K562 (cell line): ENCODE measurements at regions not wholly inside any gene's neighbourhood (a gene's known extent, or its start where the extent isn't known, plus 50 kb on each side); places are given as distances from the start of the nearest gene placed in this dataset.

Source experiments
- ATAC-seq: fragments of 200-7000 bp; cut with Tn5 transposase; 3 replicates; pipeline ENCODE4 v1.9.1; 2020; ENCODE audit warnings: moderate library complexity
- BruUV-seq: library from RNA; stranded (reverse); fragments of 400-500 nt; replicated peaks from 2 replicates; lab custom pipeline; 2021; lab: Mats Ljungman, UMichigan
- CTCF ChIA-PET: fragments of 300-600 bp; formaldehyde crosslinking; extraction: SDS; loops from one replicate; lab custom pipeline; 2021; ENCODE audit warnings: low intra/inter-chr PET ratio; lab: Yijun Ruan, JAX
- POLR2A ChIA-PET: fragments of 300-600, 350-650 bp; sonication (Branson Sonifier 250); formaldehyde crosslinking; extraction: SDS; loops from one replicate; lab custom pipeline; 2021; ENCODE audit warnings: antibody characterized with exemption, inconsistent platforms; lab: Yijun Ruan, JAX
- DNase-seq, 4 experiments: peaks; one replicate each; pipeline versions ENCODE4 v3.0.0 to v3.0.0-alpha.2; 2011 to 2018; ENCODE audit warnings: low spot score in 3 of 4, mixed read lengths in 3 of 4; ENCODE audit errors: extremely low read depth in 1 of 4
- FAIRE-seq: peaks from 2 replicates; lab custom pipeline; 2011; peaks lifted over from hg19 to GRCh38; lab: Jason Lieb, UNC
- H2AFZ ChIP-seq: 2 replicates; pipeline ENCODE4 v1.6.0; 2011; ENCODE audit warnings: low read depth, low read length, control low read depth, inconsistent platforms
- H3K27ac ChIP-seq: fragments of 200-600 bp; 3 replicates; pipeline ENCODE4 v1.8.0; 2011; ENCODE audit warnings: low read depth, mild to moderate bottlenecking, control low read depth, inconsistent platforms, low read length, moderate library complexity, mixed read lengths; ENCODE audit errors: extremely low read depth
- H3K27me3 ChIP-seq, 2 experiments: fragments of 300-600 bp in 1 of 2; 2 replicates in 1 of 2; 3 replicates in 1 of 2; pipeline versions ENCODE4 v1.6.0 to v1.8.0; 2011; ENCODE audit warnings: inconsistent platforms in 2 of 2, low read length in 2 of 2, mild to moderate bottlenecking in 1 of 2, mixed read lengths in 1 of 2, moderate library complexity in 1 of 2; ENCODE audit not compliant: control insufficient read depth in 2 of 2, insufficient read depth in 2 of 2
- H3K36me3 ChIP-seq: fragments of 300-600 bp; 3 replicates; pipeline ENCODE4 v1.8.0; 2011; ENCODE audit warnings: mild to moderate bottlenecking, low read length, inconsistent platforms; ENCODE audit not compliant: control insufficient read depth, insufficient read depth
- H3K4me1 ChIP-seq, 2 experiments: fragments of 200-600 bp in 1 of 2; replicated peaks in 1 of 2; 2 replicates in 1 of 2; 3 replicates in 1 of 2; pipeline versions ENCODE4 v1.5.1 to v1.8.0; 2011; ENCODE audit warnings: inconsistent platforms in 2 of 2, low read length in 2 of 2, mild to moderate bottlenecking in 1 of 2, mixed read lengths in 1 of 2, moderate library complexity in 1 of 2; ENCODE audit not compliant: control insufficient read depth in 2 of 2, insufficient read depth in 2 of 2
- H3K4me2 ChIP-seq: 2 replicates; pipeline ENCODE4 v1.6.1; 2011; ENCODE audit warnings: low read length, control low read depth, inconsistent platforms, mixed read lengths; ENCODE audit not compliant: insufficient read depth
- H3K4me3 ChIP-seq: fragments of 200-600 bp; sonication (generic), shearing (Covaris generic); 2 replicates; pipeline ENCODE4 v1.5.1; 2016; ENCODE audit warnings: control low read depth, inconsistent platforms
- H3K79me2 ChIP-seq: fragments of 200-600 bp; 3 replicates; pipeline ENCODE4 v1.8.0; 2011; ENCODE audit warnings: low read length, inconsistent platforms; ENCODE audit not compliant: control insufficient read depth, insufficient read depth
- H3K9ac ChIP-seq, 2 experiments: 2 replicates each; pipeline versions ENCODE4 v1.6.0 to v1.6.1; 2011; ENCODE audit warnings: low read depth in 2 of 2, low read length in 2 of 2, control low read depth in 1 of 2, inconsistent platforms in 1 of 2, mild to moderate bottlenecking in 1 of 2, mixed read lengths in 1 of 2; ENCODE audit not compliant: insufficient read depth in 1 of 2
- H3K9me1 ChIP-seq: one replicate; pipeline ENCODE4 v1.6.0; 2011; ENCODE audit warnings: inconsistent platforms, mild to moderate bottlenecking, low read length, moderate library complexity; ENCODE audit not compliant: control insufficient read depth, insufficient read depth
- H3K9me3 ChIP-seq: replicated peaks from 2 replicates; pipeline ENCODE4 v1.5.1; 2011; ENCODE audit warnings: low read depth, low read length, inconsistent platforms; ENCODE audit not compliant: control insufficient read depth, insufficient read depth
- H4K20me1 ChIP-seq: replicated peaks from 2 replicates; pipeline ENCODE4 v1.6.1; 2011; ENCODE audit warnings: low read length, inconsistent platforms, mixed read lengths; ENCODE audit not compliant: control insufficient read depth, insufficient read depth
- ATF2 ChIP-seq: sonication (generic); formaldehyde crosslinking; IDR thresholded peaks from 2 replicates; pipeline ENCODE4 v1.8.1; 2022; ENCODE audit warnings: missing genetic modification reagents
- CBX3 ChIP-seq, 2 experiments: IDR thresholded peaks; 1 replicate in 1 of 2; 2 replicates in 1 of 2; pipeline ENCODE4 v1.6.1; 2012; ENCODE audit warnings: inconsistent platforms in 2 of 2, low read length in 2 of 2, borderline replicate concordance in 1 of 2, control low read depth in 1 of 2
- DIDO1 ChIP-seq: fragments of 450-650 bp; IDR thresholded peaks from 2 replicates; pipeline ENCODE4 v1.6.1; 2016; ENCODE audit warnings: low read depth, missing biosample characterization, missing genetic modification characterization
- EWSR1 ChIP-seq: fragments of 450-650 bp; IDR thresholded peaks from 2 replicates; pipeline ENCODE4 v1.6.1; 2018; ENCODE audit warnings: borderline replicate concordance, mild to moderate bottlenecking, low read depth, moderate library complexity; ENCODE audit not compliant: partially characterized antibody
- FOS ChIP-seq: IDR thresholded peaks from 3 replicates; pipeline ENCODE4 v1.6.1; 2011; ENCODE audit not compliant: insufficient read length; ENCODE audit errors: extremely low read depth
- HMGXB4 ChIP-seq: sonication (generic); formaldehyde crosslinking; IDR thresholded peaks from 2 replicates; pipeline ENCODE4 v1.8.1; 2023; ENCODE audit warnings: mild to moderate bottlenecking, missing genetic modification reagents
- NR3C1 ChIP-seq: sonication (generic); formaldehyde crosslinking; IDR thresholded peaks from 2 replicates; pipeline ENCODE4 v1.8.1; 2022; ENCODE audit warnings: missing genetic modification reagents
- SIX5 ChIP-seq, 2 experiments: IDR thresholded peaks; 2 replicates each; pipeline ENCODE4 v1.6.1; 2011; ENCODE audit warnings: low read length in 2 of 2, borderline replicate concordance in 1 of 2, low read depth in 1 of 2, mild to moderate bottlenecking in 1 of 2, moderate library complexity in 1 of 2; ENCODE audit not compliant: insufficient read depth in 1 of 2
- SMC3 ChIP-seq: conservative IDR thresholded peaks from 2 replicates; pipeline ENCODE4 v1.6.1; 2011; ENCODE audit warnings: low read depth, low read length, improper control_type of control experiment; ENCODE audit not compliant: insufficient read depth
- ZKSCAN8 ChIP-seq: fragments of 200-800 bp; sonication (Bioruptor generic); IDR thresholded peaks from 2 replicates; pipeline ENCODE4 v1.6.1; 2016; ENCODE audit warnings: missing genetic modification characterization, missing compliant biosample characterization
- WGBS: fragments of 100-300 bp; shearing (Covaris generic); methylation state at CpG from one replicate; pipeline ENCODE4 v1.1.6; 2016; ENCODE audit warnings: low coverage, mixed read lengths; ENCODE audit not compliant: insufficient coverage; ENCODE audit errors: missing lambda C conversion rate; 5-methylcytosine and 5-hydroxymethylcytosine counted together
- in situ Hi-C: fragments of 300-500 bp; cut with MboI; formaldehyde crosslinking; loops from 4 replicates; pipeline ENCODE4 v1.15.0; 2018; ENCODE audit warnings: inconsistent platforms, mixed read lengths
- intact Hi-C: fragments of 100-400 bp; cut with micrococcal nuclease; formaldehyde crosslinking; loops from 2 replicates; pipeline ENCODE4 v1.14.2; 2022
- TF ChIP-seq, protein P1 (sequence below): fragments of 250-450 bp; sonication (Bioruptor Pico); IDR thresholded peaks from 2 replicates; pipeline ENCODE4 v1.8.0; 2021; ENCODE audit warnings: mild to moderate bottlenecking, moderate library complexity

- H3K9me1 ChIP-seq = no peaks in the 10 kb centered on the region
- H2AFZ ChIP-seq = no peak overlapping the region
- no peaks in the 10 kb centered on the region for H3K79me2 ChIP-seq
- H3K4me2 ChIP-seq = no peak overlapping the region
- no peaks in the 10 kb centered on the region for H3K36me3 ChIP-seq
- in situ Hi-C loops (no loop called here), intact Hi-C loops (no loop called here)
- CTCF ChIA-PET = no interaction called here
- H3K4me3 ChIP-seq = no peak overlapping the region
- ATAC-seq (no peak), FAIRE-seq (no peak), DNase-seq (no peak)
- H3K9me3 ChIP-seq = no peaks in the 10 kb centered on the region
- POLR2A ChIA-PET = interaction anchor here (0.6 to 1.5 kb wide), 4 partner anchors 12 to 157 kb away, joined by 3 to 4 read pairs (median 3); no protein-coding TSS in a partner anchor
- H3K9ac ChIP-seq = no peak overlapping the region
- H4K20me1 ChIP-seq = no peaks in the 10 kb centered on the region
- no peaks in the 10 kb centered on the region for H3K4me1 ChIP-seq
- 2% methylated on average over 5 of the region's 5 CpGs for WGBS
- no TSS peak for BruUV-seq
- peaks cover 4 to 6% of the 10 kb centered on the region in 2 experiments; a peak in 1 of 5 replicates for H3K27me3 ChIP-seq
- H3K27ac ChIP-seq = no peak overlapping the region
- TF ChIP-seq EWSR1 (no peak), NR3C1 (CRISPR knock-in tag) (no peak), SIX5 (IDR thresholded peaks at IDR 0.05; ENCODE audit: borderline replicate concordance in 1 of 2, insufficient read depth in 1 of 2, low read depth in 1 of 2, low read length in 2 of 2) (no peak), FOS (no peak), CBX3 (IDR thresholded peaks at IDR 0.05; ENCODE audit: borderline replicate concordance in 1 of 2, low read length in 2 of 2) (no peak), HMGXB4 (CRISPR knock-in tag) (no peak), SMC3 (no peak), DIDO1 (tag) (no peak), ATF2 (CRISPR knock-in tag) (no peak), ZKSCAN8 (CRISPR knock-in tag) (no peak)
- TF ChIP-seq, protein P1, sequence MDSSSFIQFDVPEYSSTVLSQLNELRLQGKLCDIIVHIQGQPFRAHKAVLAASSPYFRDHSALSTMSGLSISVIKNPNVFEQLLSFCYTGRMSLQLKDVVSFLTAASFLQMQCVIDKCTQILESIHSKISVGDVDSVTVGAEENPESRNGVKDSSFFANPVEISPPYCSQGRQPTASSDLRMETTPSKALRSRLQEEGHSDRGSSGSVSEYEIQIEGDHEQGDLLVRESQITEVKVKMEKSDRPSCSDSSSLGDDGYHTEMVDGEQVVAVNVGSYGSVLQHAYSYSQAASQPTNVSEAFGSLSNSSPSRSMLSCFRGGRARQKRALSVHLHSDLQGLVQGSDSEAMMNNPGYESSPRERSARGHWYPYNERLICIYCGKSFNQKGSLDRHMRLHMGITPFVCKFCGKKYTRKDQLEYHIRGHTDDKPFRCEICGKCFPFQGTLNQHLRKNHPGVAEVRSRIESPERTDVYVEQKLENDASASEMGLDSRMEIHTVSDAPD (CRISPR knock-in tag) = no peak
Measured at GRCh38 chr2:157685572-157685971, 56.9 kb upstream of the ACVR1C start.
